GM10266 (cell line): ENCODE measurements at regions not wholly inside any gene's neighbourhood (a gene's known extent, or its start where the extent isn't known, plus 50 kb on each side); places are given as distances from the start of the nearest gene placed in this dataset.

Experiments used
- DNase-seq: peaks from one replicate; pipeline ENCODE4 v3.0.0; 2012; ENCODE audit errors: extremely low spot score
- TF ChIP-seq, protein P1 (sequence below): IDR thresholded peaks from 2 replicates; pipeline ENCODE4 v1.5.1; 2012; ENCODE audit warnings: mild to moderate bottlenecking, low read depth; ENCODE audit not compliant: control insufficient read depth, insufficient read depth; ENCODE audit errors: missing control alignments

DNA sequence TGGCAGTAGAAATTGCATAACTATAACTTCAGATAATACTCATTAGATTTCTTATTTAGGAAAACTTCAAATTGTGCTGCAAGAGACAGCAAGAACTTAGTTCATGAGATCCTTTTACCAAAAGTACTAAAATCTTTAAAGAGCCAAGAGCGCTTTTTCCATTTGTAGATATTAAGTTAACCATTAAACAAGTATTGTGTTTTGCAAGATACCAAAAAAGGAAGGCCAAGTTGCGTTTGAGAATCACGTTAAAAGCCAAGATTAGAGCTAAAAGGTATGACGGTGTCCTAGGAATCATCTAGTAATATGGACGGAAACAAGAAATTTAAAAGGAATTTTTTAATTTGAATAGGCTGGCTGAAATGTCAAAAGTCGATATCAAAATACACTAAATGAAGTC, 361.3 kb upstream of the LYPLAL1 start:
- TF ChIP-seq, protein P1, sequence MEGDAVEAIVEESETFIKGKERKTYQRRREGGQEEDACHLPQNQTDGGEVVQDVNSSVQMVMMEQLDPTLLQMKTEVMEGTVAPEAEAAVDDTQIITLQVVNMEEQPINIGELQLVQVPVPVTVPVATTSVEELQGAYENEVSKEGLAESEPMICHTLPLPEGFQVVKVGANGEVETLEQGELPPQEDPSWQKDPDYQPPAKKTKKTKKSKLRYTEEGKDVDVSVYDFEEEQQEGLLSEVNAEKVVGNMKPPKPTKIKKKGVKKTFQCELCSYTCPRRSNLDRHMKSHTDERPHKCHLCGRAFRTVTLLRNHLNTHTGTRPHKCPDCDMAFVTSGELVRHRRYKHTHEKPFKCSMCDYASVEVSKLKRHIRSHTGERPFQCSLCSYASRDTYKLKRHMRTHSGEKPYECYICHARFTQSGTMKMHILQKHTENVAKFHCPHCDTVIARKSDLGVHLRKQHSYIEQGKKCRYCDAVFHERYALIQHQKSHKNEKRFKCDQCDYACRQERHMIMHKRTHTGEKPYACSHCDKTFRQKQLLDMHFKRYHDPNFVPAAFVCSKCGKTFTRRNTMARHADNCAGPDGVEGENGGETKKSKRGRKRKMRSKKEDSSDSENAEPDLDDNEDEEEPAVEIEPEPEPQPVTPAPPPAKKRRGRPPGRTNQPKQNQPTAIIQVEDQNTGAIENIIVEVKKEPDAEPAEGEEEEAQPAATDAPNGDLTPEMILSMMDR = no peak
- DNase-seq = no peak

DNA sequence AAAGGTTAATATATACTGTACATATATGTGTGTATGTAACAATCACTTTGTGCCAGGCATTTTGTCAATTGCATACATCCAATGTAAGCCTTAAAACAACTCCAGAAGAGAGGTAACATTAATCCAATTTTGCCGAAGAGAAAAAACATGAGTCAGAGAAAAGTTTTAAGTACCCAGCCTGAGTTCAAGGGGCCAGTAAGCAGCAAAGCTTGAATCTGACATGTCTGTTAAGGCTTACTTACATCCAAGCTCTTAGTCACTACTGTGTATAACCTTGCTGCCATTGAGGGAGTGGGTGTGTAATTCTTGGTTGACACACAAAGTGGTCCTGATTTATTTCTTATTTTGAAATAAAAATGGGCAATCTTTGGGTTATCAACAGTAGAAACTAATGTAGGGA, 360.4 kb upstream of the LYPLAL1 start:
- TF ChIP-seq, protein P1 = no peak
- no peak for DNase-seq

DNA sequence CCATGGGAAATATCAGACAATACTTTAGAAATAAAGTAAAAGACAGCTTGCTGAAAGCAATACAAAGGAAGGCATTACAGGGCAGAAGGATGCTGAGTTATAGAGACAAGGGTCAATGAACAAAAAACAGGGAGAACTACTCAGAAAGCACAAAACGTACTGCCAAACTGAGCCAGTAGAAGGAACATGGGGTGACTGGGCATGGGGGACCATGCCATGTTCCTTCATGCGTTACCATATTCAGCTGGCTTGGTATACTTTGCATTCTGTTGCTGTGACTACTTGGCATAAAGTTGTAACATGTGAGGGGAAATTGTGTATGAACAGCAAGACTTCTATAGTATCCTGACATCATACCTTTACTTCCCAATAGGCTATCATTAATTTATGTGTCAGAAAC, 358.6 kb upstream of the LYPLAL1 start:
- TF ChIP-seq, protein P1 = no peak
- DNase-seq = no peak

DNA sequence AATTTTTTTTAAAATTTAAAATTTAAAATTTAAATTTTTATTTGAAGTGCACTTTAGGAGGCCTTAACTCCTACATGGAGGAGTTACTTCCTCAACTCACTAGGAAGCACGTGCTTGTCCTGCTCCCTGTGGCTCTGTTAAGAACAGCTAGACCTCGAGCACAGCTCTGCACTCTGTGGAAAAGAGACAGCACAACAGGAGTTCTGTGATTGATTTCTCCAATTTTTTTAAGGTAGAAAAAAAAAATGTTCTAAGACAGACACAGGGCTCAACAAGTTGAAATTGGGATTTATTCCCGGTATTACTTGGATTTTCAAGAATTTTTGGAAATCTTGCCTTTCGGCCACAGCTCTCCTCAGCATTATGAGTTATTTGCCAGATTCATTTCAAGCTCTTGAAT, 356.6 kb upstream of the LYPLAL1 start:
- TF ChIP-seq, protein P1 = no peak
- DNase-seq = no peak

DNA sequence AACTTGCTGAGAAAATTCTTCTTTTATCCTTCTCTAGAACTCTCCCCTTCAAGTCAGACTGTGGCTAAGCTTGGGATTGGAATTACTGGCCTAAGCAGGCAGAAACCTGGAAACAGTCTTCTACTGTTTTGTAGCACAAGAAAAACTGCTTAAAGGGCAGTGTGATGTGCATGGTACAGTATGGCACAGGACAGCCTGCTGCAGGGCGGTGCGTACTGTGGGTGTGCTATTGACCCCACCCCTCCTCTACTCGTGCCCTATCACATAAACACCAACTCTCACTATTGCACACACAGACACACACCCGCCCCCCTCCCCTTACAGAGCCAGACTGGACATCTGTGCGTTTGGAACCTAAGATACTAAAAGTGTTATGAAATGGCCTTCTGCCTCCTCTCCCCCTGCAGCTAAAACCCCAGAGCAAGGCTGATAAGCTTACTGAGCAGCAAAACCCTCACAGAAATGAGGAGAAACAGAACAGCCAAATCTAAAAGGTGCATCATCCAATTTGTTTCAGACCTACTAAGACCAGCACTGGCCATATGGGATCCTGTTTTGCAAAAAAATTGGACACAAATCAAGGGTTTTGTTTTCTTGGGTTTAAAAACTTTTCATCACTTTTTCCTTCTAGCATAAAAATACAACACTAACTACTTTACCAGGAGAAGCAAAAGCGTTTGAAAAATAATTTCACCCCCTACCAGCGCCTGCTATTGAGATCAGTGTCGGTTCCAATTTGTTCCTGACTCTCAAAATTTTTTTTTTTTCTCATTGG, 355.8 kb upstream of the LYPLAL1 start:
- TF ChIP-seq, protein P1 = no peak
- DNase-seq = no peak

DNA sequence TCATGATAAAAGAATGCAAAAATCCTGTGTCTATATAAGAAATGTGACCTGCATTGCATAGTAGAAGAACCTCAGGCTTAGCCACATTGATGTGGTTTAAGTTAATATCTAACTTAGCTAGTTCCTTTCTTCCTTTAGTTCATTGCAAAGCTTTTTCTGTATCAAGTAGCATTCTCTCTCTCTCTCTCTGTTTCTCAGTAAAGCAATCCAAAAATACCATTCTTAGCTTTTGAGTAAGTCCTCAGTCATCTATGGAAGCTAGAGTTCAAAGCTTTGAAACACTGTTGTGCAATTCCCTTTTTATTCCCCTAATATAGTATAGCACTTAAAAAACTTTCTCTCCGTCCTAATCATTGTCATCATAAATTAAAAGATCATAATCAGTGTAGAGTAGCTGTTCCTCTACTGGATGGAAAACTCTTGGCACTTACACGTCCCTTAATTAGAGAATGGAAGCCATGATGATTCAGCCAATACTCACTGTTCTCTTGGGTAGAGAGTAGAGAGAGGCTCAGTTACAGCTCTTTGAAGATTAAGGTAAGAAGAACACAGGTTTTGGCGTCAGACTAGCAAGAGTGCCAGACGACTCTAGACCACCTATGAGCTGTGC, 350.3 kb upstream of the LYPLAL1 start:
- TF ChIP-seq, protein P1 = no peak
- DNase-seq = no peak

DNA sequence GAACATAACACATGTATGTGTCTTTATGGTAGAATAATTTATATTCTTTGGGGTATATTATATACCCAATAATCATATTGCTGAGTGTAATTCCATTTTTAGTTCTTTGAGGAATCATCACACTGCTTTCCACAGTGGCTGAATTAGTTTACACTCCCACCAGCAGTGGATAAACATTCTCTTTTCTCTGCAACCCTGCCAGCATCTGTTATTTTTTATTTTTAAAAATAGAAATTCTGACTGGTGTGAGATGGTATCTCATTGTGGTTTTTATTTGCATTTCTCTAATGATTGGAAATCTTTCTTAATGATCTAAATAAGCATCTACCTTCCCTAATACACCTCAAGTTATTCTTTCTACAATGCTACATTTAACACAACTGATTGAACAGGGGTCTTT, 346.2 kb upstream of the LYPLAL1 start:
- no peak for DNase-seq
- TF ChIP-seq, protein P1 = no peak
